HepG2 (cell line): ENCODE measurements at regions not wholly inside any gene's neighbourhood (a gene's known extent, or its start where the extent isn't known, plus 50 kb on each side); places are given as distances from the start of the nearest gene placed in this dataset.

Source experiments
- EP300 ChIP-seq, 3 experiments: sonication (generic) in 1 of 3; formaldehyde crosslinking in 1 of 3; IDR thresholded peaks; 2 replicates each; pipeline versions ENCODE4 v1.5.1 to v1.6.1; 2011 to 2020; ENCODE audit warnings: low read depth in 2 of 3, low read length in 2 of 3, borderline replicate concordance in 1 of 3, improper control_type of control experiment in 1 of 3, mild to moderate bottlenecking in 1 of 3, missing genetic modification reagents in 1 of 3, moderate library complexity in 1 of 3
- EZH2 ChIP-seq: conservative IDR thresholded peaks from 2 replicates; pipeline ENCODE4 v1.6.1; 2012; ENCODE audit warnings: mild to moderate bottlenecking, low read depth, low read length, moderate library complexity
- PHF8 ChIP-seq: sonication (generic); formaldehyde crosslinking; IDR thresholded peaks from 2 replicates; pipeline ENCODE4 v1.5.0; 2020; ENCODE audit warnings: missing genetic modification reagents
- TCF7 ChIP-seq: sonication (generic); IDR thresholded peaks from 2 replicates; pipeline ENCODE4 v1.6.1; 2016; ENCODE audit warnings: antibody characterized with exemption, low read depth
- ZNF343 ChIP-seq: sonication (generic); formaldehyde crosslinking; IDR thresholded peaks from 2 replicates; pipeline ENCODE4 v1.4.0; 2020; ENCODE audit warnings: mild to moderate bottlenecking, missing genetic modification reagents

DNA sequence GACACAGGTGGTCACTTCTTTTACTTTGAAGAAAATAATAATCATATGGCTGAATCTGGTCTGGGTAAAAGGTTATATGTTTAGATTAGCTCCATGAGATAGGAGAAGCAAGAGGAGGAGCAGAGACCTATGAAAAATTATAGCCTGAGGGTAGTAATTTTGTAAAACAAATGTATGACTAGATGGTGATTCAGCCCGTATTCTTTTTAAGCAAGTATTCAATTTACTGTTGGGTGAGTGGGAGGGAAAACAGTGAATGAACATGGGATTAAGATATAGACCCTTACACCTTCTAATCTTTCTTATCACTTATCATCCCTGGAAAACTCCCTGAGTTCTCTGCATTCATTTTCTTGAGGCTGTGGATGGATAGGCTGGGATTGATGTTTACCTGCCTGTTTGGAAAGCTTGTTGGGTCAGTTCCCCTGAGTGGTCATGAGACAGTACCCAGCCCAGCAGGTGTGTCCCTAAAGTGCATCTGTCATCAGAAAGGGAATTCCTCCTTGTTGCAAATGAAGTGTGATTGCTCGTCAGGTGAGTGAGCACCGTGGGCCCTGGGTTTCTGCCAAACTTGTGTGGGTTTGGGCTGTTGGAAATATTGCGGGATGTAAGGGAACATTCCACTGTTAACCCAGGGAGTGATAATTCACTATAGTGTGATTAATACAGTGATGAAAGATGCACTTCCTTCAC, 101.2 kb upstream of the GDNF start:
- TF ChIP-seq EP300 (IDR thresholded peaks at IDR 0.05; ENCODE audit: low read depth in 2 of 2, low read length in 2 of 2): no peak
- no peak for TF ChIP-seq EP300 (CRISPR knock-in tag; IDR thresholded peaks at IDR 0.05; ENCODE audit: borderline replicate concordance)
- no peak for TF ChIP-seq EZH2
- TF ChIP-seq TCF7: no peak
- TF ChIP-seq ZNF343 (CRISPR knock-in tag): no peak
- no peak for TF ChIP-seq PHF8
